Testis (tissue), 2 donors: ENCODE measurements at regions not wholly inside any gene's neighbourhood (a gene's known extent, or its start where the extent isn't known, plus 50 kb on each side); places are given as distances from the start of the nearest gene placed in this dataset.

Source experiments
- DNase-seq: peaks from one replicate; pipeline ENCODE4 v3.0.0-alpha.2; 2019
- H3K27ac ChIP-seq, 2 donors: fragments of 200-600 bp; sonication (generic); one replicate each; pipeline ENCODE4 v1.5.1; 2019
- H3K27me3 ChIP-seq: fragments of 200-600 bp; sonication (generic); one replicate; pipeline ENCODE4 v1.5.1; 2019
- H3K36me3 ChIP-seq: fragments of 200-600 bp; sonication (generic); one replicate; pipeline ENCODE4 v1.5.1; 2017; ENCODE audit warnings: low read depth; ENCODE audit errors: missing control alignments
- H3K4me1 ChIP-seq: fragments of 200-600 bp; sonication (generic); one replicate; pipeline ENCODE4 v1.5.1; 2019
- H3K4me3 ChIP-seq, 2 donors: fragments of 200-600 bp; sonication (generic); one replicate each; pipeline ENCODE4 v1.5.1; 2017 to 2019
- H3K9me3 ChIP-seq: fragments of 200-600 bp; sonication (generic); one replicate; pipeline ENCODE4 v1.5.1; 2017
- CTCF ChIP-seq, 3 experiments: fragments of 450-650 bp in 2 of 3; fragments of 200-600 bp in 1 of 3; sonication (generic) in 1 of 3; IDR thresholded peaks; one replicate each; pipeline ENCODE4 v1.5.1; 2016 to 2019; ENCODE audit warnings: antibody characterized with exemption in 3 of 3, mild to moderate bottlenecking in 2 of 3, moderate library complexity in 1 of 3
- POLR2A ChIP-seq: fragments of 450-650 bp; IDR thresholded peaks from one replicate; pipeline ENCODE4 v1.6.1; 2017; ENCODE audit warnings: antibody characterized with exemption, mild to moderate bottlenecking, moderate library complexity
- WGBS, 2 donors: methylation state at CpG; one replicate each; pipeline ENCODE4 v1.1.5; 2018; 5-methylcytosine and 5-hydroxymethylcytosine counted together
- intact Hi-C: fragments of 100-400 bp; cut with DNase I; formaldehyde crosslinking; loops from one replicate; pipeline ENCODE4 v1.15.1; 2023; ENCODE audit warnings: low total_unique reads

- no peak overlapping the region for H3K27ac ChIP-seq
- 58 to 65% methylated on average over 1 of the region's 1 CpG for WGBS, 2 donors
- H3K4me1 ChIP-seq, result no peaks in the 10 kb centered on the region
- intact Hi-C loops, result no loop called here
- no peaks in the 10 kb centered on the region for H3K27me3 ChIP-seq
- H3K9me3 ChIP-seq, result no peaks in the 10 kb centered on the region
- TF ChIP-seq CTCF (IDR thresholded peaks at IDR 0.05) (no peak), POLR2A (no peak)
- no peak overlapping the region for H3K4me3 ChIP-seq
- no peaks in the 10 kb centered on the region for H3K36me3 ChIP-seq
- DNase-seq, result no peak
Measured at GRCh38 chr12:87246726-87247125, 782.5 kb downstream of the C12orf50 start.

GRCh38 chr12:87238466-87238865, 790.7 kb downstream of the C12orf50 start:
- H3K9me3 ChIP-seq, result no peaks in the 10 kb centered on the region
- no peaks in the 10 kb centered on the region for H3K27me3 ChIP-seq
- TF ChIP-seq POLR2A (no peak), CTCF (IDR thresholded peaks at IDR 0.05) (no peak)
- WGBS, 2 donors, result 100% methylated on average over 1 of the region's 1 CpG
- no peak for DNase-seq
- H3K27ac ChIP-seq, result no peak overlapping the region
- intact Hi-C loops, result no loop called here
- H3K4me3 ChIP-seq, result no peak overlapping the region
- no peaks in the 10 kb centered on the region for H3K36me3 ChIP-seq
- no peaks in the 10 kb centered on the region for H3K4me1 ChIP-seq

- 92 to 95% methylated on average over 1 of the region's 1 CpG for WGBS, 2 donors
- TF ChIP-seq POLR2A, result no peak
- no peak for TF ChIP-seq CTCF (IDR thresholded peaks at IDR 0.05)
- H3K27ac ChIP-seq, result no peak overlapping the region
- H3K36me3 ChIP-seq, result no peaks in the 10 kb centered on the region
- H3K9me3 ChIP-seq, result no peaks in the 10 kb centered on the region
- no peaks in the 10 kb centered on the region for H3K27me3 ChIP-seq
- no peak overlapping the region for H3K4me3 ChIP-seq
- no peak for DNase-seq
- intact Hi-C loops, result no loop called here
- H3K4me1 ChIP-seq, result no peaks in the 10 kb centered on the region
Measured at GRCh38 chr12:87234898-87235297, 794.3 kb downstream of the C12orf50 start.

- intact Hi-C loops, result no loop called here
- no peak for DNase-seq
Measured at GRCh38 chr12:87233671-87234070, 795.5 kb downstream of the C12orf50 start.

More at GRCh38 chr12:87233671-87234070, 795.5 kb downstream of the C12orf50 start:
- Histone ChIP-seq H3K4me1 (no peaks in the 10 kb centered on the region), H3K27ac (no peak overlapping the region), H3K9me3 (no peaks in the 10 kb centered on the region), H3K4me3 (no peak overlapping the region), H3K27me3 (no peaks in the 10 kb centered on the region), H3K36me3 (no peaks in the 10 kb centered on the region)
- TF ChIP-seq CTCF (IDR thresholded peaks at IDR 0.05), result no peak
- no peak for TF ChIP-seq POLR2A
- WGBS, 2 donors, result 57 to 66% methylated on average over 1 of the region's 1 CpG
